HG03066 (cell line): ENCODE measurements at regions not wholly inside any gene's neighbourhood (a gene's known extent, or its start where the extent isn't known, plus 50 kb on each side); places are given as distances from the start of the nearest gene placed in this dataset.
"Not testable (repeated sequence)": the region's sequence is repeated elsewhere in the genome, so short reads cannot be mapped to it uniquely, and the experiment has no call there.

Experiments
- ATAC-seq: cut with Tn5 transposase; IDR thresholded peaks from one replicate; pipeline ENCODE4 v1.9.1; 2021; ENCODE audit warnings: low read depth; ENCODE audit not compliant: unreplicated experiment

GRCh38 chr2:226540204-226540994 lies 259.2 kb downstream of the IRS1 start:
- ATAC-seq = no peak

GRCh38 chr2:226536410-226536809 lies 263.2 kb downstream of the IRS1 start:
- ATAC-seq = no peak

GRCh38 chr2:226532976-226533375 lies 266.6 kb downstream of the IRS1 start:
- ATAC-seq = not testable (repeated sequence)

- ATAC-seq = no peak
Observed at GRCh38 chr2:226531061-226531810, 268.4 kb downstream of the IRS1 start.

- no peak for ATAC-seq
Observed at GRCh38 chr2:226529556-226529955, 270.1 kb downstream of the IRS1 start.

- ATAC-seq = no peak
Observed at GRCh38 chr2:226526716-226527115, 272.9 kb downstream of the IRS1 start.

- no peak for ATAC-seq
Observed at GRCh38 chr2:226524381-226524843, 275.2 kb downstream of the IRS1 start.

- no peak for ATAC-seq
Observed at GRCh38 chr2:226520723-226521122, 278.9 kb downstream of the IRS1 start.

- ATAC-seq = no peak
Observed at GRCh38 chr2:226515344-226516055, 284.1 kb downstream of the IRS1 start.

- no peak for ATAC-seq
Observed at GRCh38 chr2:226514895-226515294, 284.7 kb downstream of the IRS1 start.

GRCh38 chr2:226511311-226511710 lies 288.3 kb downstream of the IRS1 start:
- no peak for ATAC-seq

GRCh38 chr2:226508683-226509082 lies 290.9 kb downstream of the IRS1 start:
- ATAC-seq = no peak

GRCh38 chr2:226508005-226508404 lies 291.6 kb downstream of the IRS1 start:
- no peak for ATAC-seq

- no peak for ATAC-seq
Observed at GRCh38 chr2:226497146-226497909, 302.3 kb downstream of the IRS1 start.

- ATAC-seq = no peak
Observed at GRCh38 chr2:226496273-226496550, 303.4 kb downstream of the IRS1 start.

GRCh38 chr2:226495466-226496272 lies 304.0 kb downstream of the IRS1 start:
- no peak for ATAC-seq

- ATAC-seq = no peak
Observed at GRCh38 chr2:226491112-226491511, 308.5 kb downstream of the IRS1 start.

GRCh38 chr2:226489775-226490541 lies 309.7 kb downstream of the IRS1 start:
- ATAC-seq = no peak

- no peak for ATAC-seq
Observed at GRCh38 chr2:226488034-226488433, 311.6 kb downstream of the IRS1 start.
